H9 (cell line): ENCODE measurements at regions not wholly inside any gene's neighbourhood (a gene's known extent, or its start where the extent isn't known, plus 50 kb on each side); places are given as distances from the start of the nearest gene placed in this dataset.

Experiments
- DNase-seq: peaks from one replicate; pipeline ENCODE4 v3.0.0-alpha.2; 2017
- H2AFZ ChIP-seq: one replicate; pipeline ENCODE4 v1.6.1; 2013; ENCODE audit warnings: mild to moderate bottlenecking, low read length, control low read depth, moderate library complexity
- H2AK5ac ChIP-seq: 2 replicates; pipeline ENCODE4 v1.6.1; 2013; ENCODE audit warnings: low read length, control low read depth, mixed read lengths; ENCODE audit not compliant: insufficient read length
- H2BK120ac ChIP-seq: one replicate; pipeline ENCODE4 v1.6.1; 2013; ENCODE audit warnings: low read depth, mild to moderate bottlenecking, low read length, control low read depth, inconsistent platforms; ENCODE audit not compliant: poor library complexity, severe bottlenecking
- H2BK12ac ChIP-seq: 2 replicates; pipeline ENCODE4 v1.6.1; 2013; ENCODE audit warnings: low read length, control low read depth, mixed read lengths, low read depth; ENCODE audit not compliant: insufficient read length
- H2BK15ac ChIP-seq: 2 replicates; pipeline ENCODE4 v1.6.1; 2013; ENCODE audit warnings: low read depth, low read length, control low read depth
- H2BK20ac ChIP-seq: one replicate; pipeline ENCODE4 v1.6.1; 2013; ENCODE audit warnings: low read depth, mild to moderate bottlenecking, low read length, control low read depth, inconsistent platforms; ENCODE audit not compliant: poor library complexity, severe bottlenecking
- H2BK5ac ChIP-seq: 2 replicates; pipeline ENCODE4 v1.6.1; 2013; ENCODE audit warnings: low read length, control low read depth, mixed read lengths; ENCODE audit not compliant: insufficient read length
- H3K14ac ChIP-seq: 2 replicates; pipeline ENCODE4 v1.6.1; 2013; ENCODE audit warnings: low read length, control low read depth; ENCODE audit not compliant: insufficient read depth
- H3K18ac ChIP-seq: 2 replicates; pipeline ENCODE4 v1.6.1; 2013; ENCODE audit warnings: low read depth, mild to moderate bottlenecking, mixed read lengths, low read length, control low read depth; ENCODE audit not compliant: insufficient read length
- H3K23ac ChIP-seq: 2 replicates; pipeline ENCODE4 v1.6.1; 2013; ENCODE audit warnings: low read length, control low read depth, mixed read lengths, low read depth; ENCODE audit not compliant: insufficient read length
- H3K23me2 ChIP-seq: 2 replicates; pipeline ENCODE4 v1.6.1; 2013; ENCODE audit warnings: low read depth, mild to moderate bottlenecking, mixed read lengths, low read length, control low read depth; ENCODE audit not compliant: insufficient read length, poor library complexity, severe bottlenecking
- H3K27ac ChIP-seq: 2 replicates; pipeline ENCODE4 v1.5.1; 2013; ENCODE audit warnings: low read length, control low read depth, mixed read lengths, low read depth; ENCODE audit not compliant: insufficient read length
- H3K27me3 ChIP-seq: 2 replicates; pipeline ENCODE4 v1.6.1; 2013; ENCODE audit warnings: low read length, control low read depth, inconsistent platforms; ENCODE audit not compliant: insufficient read depth
- H3K4ac ChIP-seq: 2 replicates; pipeline ENCODE4 v1.6.1; 2013; ENCODE audit warnings: low read depth, mild to moderate bottlenecking, control low read depth, inconsistent platforms, low read length, moderate library complexity
- H3K4me1 ChIP-seq: 2 replicates; pipeline ENCODE4 v1.6.1; 2013; ENCODE audit warnings: low read length, control low read depth, inconsistent platforms; ENCODE audit not compliant: insufficient read depth
- H3K4me2 ChIP-seq: 2 replicates; pipeline ENCODE4 v1.6.1; 2013; ENCODE audit warnings: low read length, control low read depth, mixed read lengths; ENCODE audit not compliant: insufficient read length, insufficient read depth
- H3K56ac ChIP-seq: 2 replicates; pipeline ENCODE4 v1.6.1; 2013; ENCODE audit warnings: low read depth, mild to moderate bottlenecking, mixed read lengths, low read length, control low read depth; ENCODE audit not compliant: insufficient read length
- H3K79me1 ChIP-seq: 2 replicates; pipeline ENCODE4 v1.6.1; 2013; ENCODE audit warnings: low read depth, mild to moderate bottlenecking, moderate library complexity, low read length, control low read depth, inconsistent platforms; ENCODE audit not compliant: insufficient read depth, poor library complexity, severe bottlenecking
- H3K79me2 ChIP-seq: 2 replicates; pipeline ENCODE4 v1.6.1; 2013; ENCODE audit warnings: low read length, control low read depth, inconsistent platforms; ENCODE audit not compliant: insufficient read depth
- H3K9ac ChIP-seq: 2 replicates; pipeline ENCODE4 v1.6.1; 2013; ENCODE audit warnings: low read length, control low read depth, mixed read lengths; ENCODE audit not compliant: insufficient read length; ENCODE audit errors: extremely low read depth
- H3K9me3 ChIP-seq: one replicate; pipeline ENCODE4 v1.6.1; 2013; ENCODE audit warnings: low read depth, low read length, inconsistent platforms; ENCODE audit not compliant: control insufficient read depth
- H3T11ph ChIP-seq: one replicate; pipeline ENCODE4 v1.6.1; 2013; ENCODE audit warnings: mild to moderate bottlenecking, low read length, control low read depth, inconsistent platforms
- H4K20me1 ChIP-seq: one replicate; pipeline ENCODE4 v1.6.1; 2013; ENCODE audit not compliant: control insufficient read depth, insufficient read length, insufficient read depth
- H4K5ac ChIP-seq: 2 replicates; pipeline ENCODE4 v1.6.1; 2013; ENCODE audit warnings: low read depth, mild to moderate bottlenecking, mixed read lengths, low read length, control low read depth; ENCODE audit not compliant: insufficient read length
- H4K8ac ChIP-seq: replicated peaks from 2 replicates; pipeline ENCODE4 v1.6.1; 2013; ENCODE audit warnings: low read length, control low read depth, mixed read lengths, low read depth; ENCODE audit not compliant: insufficient read length
- H4K91ac ChIP-seq: 2 replicates; pipeline ENCODE4 v1.6.1; 2013; ENCODE audit warnings: low read depth, mild to moderate bottlenecking, moderate library complexity, mixed read lengths, low read length, control low read depth; ENCODE audit not compliant: insufficient read length
- H3K27ac Mint-ChIP-seq, 3 experiments: 2 replicates in 2 of 3; 3 replicates in 1 of 3; pipeline ENCODE4 v1.8.0; 2020 to 2021; ENCODE audit warnings: mixed read lengths in 3 of 3, mild to moderate bottlenecking in 1 of 3, moderate library complexity in 1 of 3
- H3K27me3 Mint-ChIP-seq: 2 replicates; pipeline ENCODE4 v1.8.0; 2021; ENCODE audit warnings: low read depth, mild to moderate bottlenecking, moderate library complexity, mixed read lengths
- H3K36me3 Mint-ChIP-seq, 3 experiments: 2 replicates in 2 of 3; 3 replicates in 1 of 3; pipeline ENCODE4 v1.8.0; 2020 to 2021; ENCODE audit warnings: low read depth in 3 of 3, mixed read lengths in 3 of 3; ENCODE audit not compliant: insufficient read depth in 1 of 3
- H3K4me1 Mint-ChIP-seq, 2 experiments: 2 replicates each; pipeline ENCODE4 v1.8.0; 2020; ENCODE audit warnings: mixed read lengths in 2 of 2
- H3K4me3 Mint-ChIP-seq, 2 experiments: 2 replicates in 1 of 2; 3 replicates in 1 of 2; pipeline ENCODE4 v1.8.0; 2020 to 2021; ENCODE audit warnings: mild to moderate bottlenecking in 2 of 2, mixed read lengths in 2 of 2, moderate library complexity in 1 of 2
- H3K9me3 Mint-ChIP-seq, 2 experiments: 2 replicates in 1 of 2; 3 replicates in 1 of 2; pipeline ENCODE4 v1.8.0; 2020; ENCODE audit warnings: mild to moderate bottlenecking in 2 of 2, mixed read lengths in 2 of 2, moderate library complexity in 1 of 2
- WGBS: extraction: QIAGEN DNeasy Blood & Tissue Kit; methylation state at CpG from one replicate; pipeline ENCODE4 v1.1.7; 2013; ENCODE audit warnings: missing lambda C conversion rate, low lambda C conversion rate, mixed read lengths; ENCODE audit not compliant: insufficient read length; ENCODE audit errors: extremely low coverage; 5-methylcytosine and 5-hydroxymethylcytosine counted together
- TF ChIP-seq, protein P1 (sequence below): fragments of 200-600 bp; sonication (generic); conservative IDR thresholded peaks from 3 replicates; pipeline ENCODE4 v1.8.0; 2021; ENCODE audit warnings: antibody characterized with exemption, mild to moderate bottlenecking

DNA sequence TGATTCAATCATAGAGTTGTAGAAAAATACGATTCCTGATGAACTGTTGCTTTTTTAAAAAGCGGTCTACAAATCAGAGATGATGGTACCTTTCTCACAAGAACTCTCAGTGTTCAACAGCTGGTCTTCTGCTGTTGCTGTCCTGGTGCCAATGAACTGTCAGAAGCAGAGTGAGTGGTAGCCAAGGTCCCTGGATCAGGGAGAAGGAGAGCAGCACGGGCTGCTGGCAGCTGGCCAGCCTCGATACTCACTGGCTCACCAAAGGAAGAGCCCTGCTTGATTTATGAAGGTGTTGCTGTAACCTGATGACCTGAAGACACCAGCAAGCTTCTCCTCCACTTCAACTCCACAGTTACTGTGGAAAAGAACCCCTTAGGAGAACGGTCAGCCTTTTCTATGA lies 300.8 kb upstream of the SOX11 start:
- Histone ChIP-seq H4K91ac (no peak overlapping the region), H3K9ac (no peak overlapping the region), H4K20me1 (no peaks in the 10 kb centered on the region), H2BK15ac (no peak overlapping the region), H3K79me2 (no peaks in the 10 kb centered on the region), H2BK5ac (no peak overlapping the region), H2BK120ac (no peak overlapping the region), H3K27ac (no peak overlapping the region), H2BK20ac (no peak overlapping the region), H3K56ac (no peak overlapping the region), H3K9me3 (no peaks in the 10 kb centered on the region), H2BK12ac (no peak overlapping the region), H3K4me2 (no peak overlapping the region), H3K27me3 (no peaks in the 10 kb centered on the region), H4K5ac (no peak overlapping the region), H3K14ac (no peak overlapping the region), H3K79me1 (no peaks in the 10 kb centered on the region), H3K23me2 (no peaks in the 10 kb centered on the region), H3K4ac (no peak overlapping the region), H2AFZ (no peak overlapping the region), H3T11ph (no peak overlapping the region), H2AK5ac (no peak overlapping the region), H3K23ac (no peak overlapping the region), H3K4me1 (no peaks in the 10 kb centered on the region), H4K8ac (no peak overlapping the region), H3K18ac (no peak overlapping the region)
- TF ChIP-seq, protein P1, sequence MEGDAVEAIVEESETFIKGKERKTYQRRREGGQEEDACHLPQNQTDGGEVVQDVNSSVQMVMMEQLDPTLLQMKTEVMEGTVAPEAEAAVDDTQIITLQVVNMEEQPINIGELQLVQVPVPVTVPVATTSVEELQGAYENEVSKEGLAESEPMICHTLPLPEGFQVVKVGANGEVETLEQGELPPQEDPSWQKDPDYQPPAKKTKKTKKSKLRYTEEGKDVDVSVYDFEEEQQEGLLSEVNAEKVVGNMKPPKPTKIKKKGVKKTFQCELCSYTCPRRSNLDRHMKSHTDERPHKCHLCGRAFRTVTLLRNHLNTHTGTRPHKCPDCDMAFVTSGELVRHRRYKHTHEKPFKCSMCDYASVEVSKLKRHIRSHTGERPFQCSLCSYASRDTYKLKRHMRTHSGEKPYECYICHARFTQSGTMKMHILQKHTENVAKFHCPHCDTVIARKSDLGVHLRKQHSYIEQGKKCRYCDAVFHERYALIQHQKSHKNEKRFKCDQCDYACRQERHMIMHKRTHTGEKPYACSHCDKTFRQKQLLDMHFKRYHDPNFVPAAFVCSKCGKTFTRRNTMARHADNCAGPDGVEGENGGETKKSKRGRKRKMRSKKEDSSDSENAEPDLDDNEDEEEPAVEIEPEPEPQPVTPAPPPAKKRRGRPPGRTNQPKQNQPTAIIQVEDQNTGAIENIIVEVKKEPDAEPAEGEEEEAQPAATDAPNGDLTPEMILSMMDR: no peak
- Mint-ChIP-seq H3K4me1 (peaks cover 11 to 14% of the 10 kb centered on the region in 2 experiments), H3K9me3 (no peaks in the 10 kb centered on the region), H3K27ac (no peak overlapping the region), H3K36me3 (no peaks in the 10 kb centered on the region), H3K27me3 (no peaks in the 10 kb centered on the region), H3K4me3 (no peak overlapping the region)
- DNase-seq: no peak
- no CpG with 5 or more reads among the region's 5 CpGs for whole genome bisulfite sequencing
